HepG2 (cell line): ENCODE measurements at regions not wholly inside any gene's neighbourhood (a gene's known extent, or its start where the extent isn't known, plus 50 kb on each side); places are given as distances from the start of the nearest gene placed in this dataset.

ENCODE experiments used
- ARNT ChIP-seq: fragments of 450-650 bp; IDR thresholded peaks from 2 replicates; pipeline ENCODE4 v1.6.1; 2017
- CHD2 ChIP-seq: IDR thresholded peaks from 2 replicates; pipeline ENCODE4 v1.6.1; 2011; ENCODE audit warnings: low read depth, low read length, improper control_type of control experiment
- ETV6 ChIP-seq: sonication (generic); formaldehyde crosslinking; conservative IDR thresholded peaks from 2 replicates; pipeline ENCODE4 v1.4.0; 2020; ENCODE audit warnings: missing genetic modification reagents
- NFE2L1 ChIP-seq: sonication (generic); formaldehyde crosslinking; IDR thresholded peaks from 2 replicates; pipeline ENCODE4 v1.4.0; 2020; ENCODE audit warnings: missing genetic modification reagents, mild to moderate bottlenecking, borderline replicate concordance
- POLR2A ChIP-seq, 2 experiments: IDR thresholded peaks; 2 replicates each; pipeline ENCODE4 v1.6.1; 2011; ENCODE audit warnings: low read depth in 2 of 2, low read length in 2 of 2, mild to moderate bottlenecking in 1 of 2, moderate library complexity in 1 of 2; ENCODE audit not compliant: insufficient read depth in 1 of 2
- POLR2AphosphoS5 ChIP-seq: IDR thresholded peaks from 2 replicates; pipeline ENCODE4 v1.6.1; 2012; ENCODE audit warnings: low read depth, low read length
- TF ChIP-seq, protein P1 (sequence below): sonication (generic); formaldehyde crosslinking; IDR thresholded peaks from 2 replicates; pipeline ENCODE4 v1.8.0; 2022; ENCODE audit warnings: mild to moderate bottlenecking, missing genetic modification reagents, borderline replicate concordance
- TF ChIP-seq, protein P2 (sequence below): sonication (generic); formaldehyde crosslinking; IDR thresholded peaks from 2 replicates; pipeline ENCODE4 v1.9.0; 2021; ENCODE audit warnings: mild to moderate bottlenecking, missing genetic modification reagents
- TF ChIP-seq, protein P3 (sequence below): sonication (generic); formaldehyde crosslinking; IDR thresholded peaks from 2 replicates; pipeline ENCODE4 v1.5.0; 2020; ENCODE audit warnings: mild to moderate bottlenecking, missing genetic modification reagents, moderate library complexity

DNA sequence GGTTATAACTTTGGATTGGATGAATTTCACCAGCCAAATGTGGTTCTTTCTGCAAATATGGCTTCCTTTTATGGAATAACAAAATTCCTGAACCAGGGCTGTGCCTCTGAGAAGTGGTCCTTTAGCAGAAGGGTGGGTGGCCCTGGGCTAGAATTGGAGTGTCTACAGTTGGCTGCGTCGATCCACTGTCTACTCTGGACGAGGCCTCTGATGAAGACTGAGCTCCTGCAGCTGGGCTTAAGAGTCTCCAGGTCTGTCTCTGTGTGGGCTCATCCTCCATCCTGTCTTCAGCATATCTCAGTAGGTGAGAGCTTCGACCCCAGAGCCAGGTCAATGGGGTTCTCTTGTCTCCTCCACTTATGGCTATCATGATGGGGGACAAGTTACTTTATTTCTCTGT is 166.3 kb upstream of the PMEPA1 start:
- TF ChIP-seq, protein P1, sequence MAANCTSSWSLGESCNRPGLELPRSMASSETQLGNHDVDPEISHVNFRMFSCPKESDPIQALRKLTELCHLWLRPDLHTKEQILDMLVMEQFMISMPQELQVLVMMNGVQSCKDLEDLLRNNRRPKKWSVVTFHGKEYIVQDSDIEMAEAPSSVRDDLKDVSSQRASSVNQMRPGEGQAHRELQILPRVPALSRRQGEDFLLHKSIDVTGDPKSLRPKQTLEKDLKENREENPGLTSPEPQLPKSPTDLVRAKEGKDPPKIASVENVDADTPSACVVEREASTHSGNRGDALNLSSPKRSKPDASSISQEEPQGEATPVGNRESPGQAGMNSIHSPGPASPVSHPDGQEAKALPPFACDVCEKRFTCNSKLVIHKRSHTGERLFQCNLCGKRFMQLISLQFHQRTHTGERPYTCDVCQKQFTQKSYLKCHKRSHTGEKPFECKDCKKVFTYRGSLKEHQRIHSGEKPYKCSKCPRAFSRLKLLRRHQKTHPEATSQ = no peak
- TF ChIP-seq, protein P2, sequence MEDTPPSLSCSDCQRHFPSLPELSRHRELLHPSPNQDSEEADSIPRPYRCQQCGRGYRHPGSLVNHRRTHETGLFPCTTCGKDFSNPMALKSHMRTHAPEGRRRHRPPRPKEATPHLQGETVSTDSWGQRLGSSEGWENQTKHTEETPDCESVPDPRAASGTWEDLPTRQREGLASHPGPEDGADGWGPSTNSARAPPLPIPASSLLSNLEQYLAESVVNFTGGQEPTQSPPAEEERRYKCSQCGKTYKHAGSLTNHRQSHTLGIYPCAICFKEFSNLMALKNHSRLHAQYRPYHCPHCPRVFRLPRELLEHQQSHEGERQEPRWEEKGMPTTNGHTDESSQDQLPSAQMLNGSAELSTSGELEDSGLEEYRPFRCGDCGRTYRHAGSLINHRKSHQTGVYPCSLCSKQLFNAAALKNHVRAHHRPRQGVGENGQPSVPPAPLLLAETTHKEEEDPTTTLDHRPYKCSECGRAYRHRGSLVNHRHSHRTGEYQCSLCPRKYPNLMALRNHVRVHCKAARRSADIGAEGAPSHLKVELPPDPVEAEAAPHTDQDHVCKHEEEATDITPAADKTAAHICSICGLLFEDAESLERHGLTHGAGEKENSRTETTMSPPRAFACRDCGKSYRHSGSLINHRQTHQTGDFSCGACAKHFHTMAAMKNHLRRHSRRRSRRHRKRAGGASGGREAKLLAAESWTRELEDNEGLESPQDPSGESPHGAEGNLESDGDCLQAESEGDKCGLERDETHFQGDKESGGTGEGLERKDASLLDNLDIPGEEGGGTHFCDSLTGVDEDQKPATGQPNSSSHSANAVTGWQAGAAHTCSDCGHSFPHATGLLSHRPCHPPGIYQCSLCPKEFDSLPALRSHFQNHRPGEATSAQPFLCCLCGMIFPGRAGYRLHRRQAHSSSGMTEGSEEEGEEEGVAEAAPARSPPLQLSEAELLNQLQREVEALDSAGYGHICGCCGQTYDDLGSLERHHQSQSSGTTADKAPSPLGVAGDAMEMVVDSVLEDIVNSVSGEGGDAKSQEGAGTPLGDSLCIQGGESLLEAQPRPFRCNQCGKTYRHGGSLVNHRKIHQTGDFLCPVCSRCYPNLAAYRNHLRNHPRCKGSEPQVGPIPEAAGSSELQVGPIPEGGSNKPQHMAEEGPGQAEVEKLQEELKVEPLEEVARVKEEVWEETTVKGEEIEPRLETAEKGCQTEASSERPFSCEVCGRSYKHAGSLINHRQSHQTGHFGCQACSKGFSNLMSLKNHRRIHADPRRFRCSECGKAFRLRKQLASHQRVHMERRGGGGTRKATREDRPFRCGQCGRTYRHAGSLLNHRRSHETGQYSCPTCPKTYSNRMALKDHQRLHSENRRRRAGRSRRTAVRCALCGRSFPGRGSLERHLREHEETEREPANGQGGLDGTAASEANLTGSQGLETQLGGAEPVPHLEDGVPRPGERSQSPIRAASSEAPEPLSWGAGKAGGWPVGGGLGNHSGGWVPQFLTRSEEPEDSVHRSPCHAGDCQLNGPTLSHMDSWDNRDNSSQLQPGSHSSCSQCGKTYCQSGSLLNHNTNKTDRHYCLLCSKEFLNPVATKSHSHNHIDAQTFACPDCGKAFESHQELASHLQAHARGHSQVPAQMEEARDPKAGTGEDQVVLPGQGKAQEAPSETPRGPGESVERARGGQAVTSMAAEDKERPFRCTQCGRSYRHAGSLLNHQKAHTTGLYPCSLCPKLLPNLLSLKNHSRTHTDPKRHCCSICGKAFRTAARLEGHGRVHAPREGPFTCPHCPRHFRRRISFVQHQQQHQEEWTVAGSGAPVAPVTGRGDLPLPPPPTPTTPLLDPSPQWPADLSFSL (CRISPR knock-in tag) = no peak
- TF ChIP-seq POLR2AphosphoS5 (no peak), CHD2 (no peak), ARNT (no peak), NFE2L1 (no peak), POLR2A (IDR thresholded peaks at IDR 0.05; ENCODE audit: insufficient read depth in 1 of 2, low read depth in 2 of 2, low read length in 2 of 2) (no peak), ETV6 (CRISPR knock-in tag) (no peak)
- TF ChIP-seq, protein P3, sequence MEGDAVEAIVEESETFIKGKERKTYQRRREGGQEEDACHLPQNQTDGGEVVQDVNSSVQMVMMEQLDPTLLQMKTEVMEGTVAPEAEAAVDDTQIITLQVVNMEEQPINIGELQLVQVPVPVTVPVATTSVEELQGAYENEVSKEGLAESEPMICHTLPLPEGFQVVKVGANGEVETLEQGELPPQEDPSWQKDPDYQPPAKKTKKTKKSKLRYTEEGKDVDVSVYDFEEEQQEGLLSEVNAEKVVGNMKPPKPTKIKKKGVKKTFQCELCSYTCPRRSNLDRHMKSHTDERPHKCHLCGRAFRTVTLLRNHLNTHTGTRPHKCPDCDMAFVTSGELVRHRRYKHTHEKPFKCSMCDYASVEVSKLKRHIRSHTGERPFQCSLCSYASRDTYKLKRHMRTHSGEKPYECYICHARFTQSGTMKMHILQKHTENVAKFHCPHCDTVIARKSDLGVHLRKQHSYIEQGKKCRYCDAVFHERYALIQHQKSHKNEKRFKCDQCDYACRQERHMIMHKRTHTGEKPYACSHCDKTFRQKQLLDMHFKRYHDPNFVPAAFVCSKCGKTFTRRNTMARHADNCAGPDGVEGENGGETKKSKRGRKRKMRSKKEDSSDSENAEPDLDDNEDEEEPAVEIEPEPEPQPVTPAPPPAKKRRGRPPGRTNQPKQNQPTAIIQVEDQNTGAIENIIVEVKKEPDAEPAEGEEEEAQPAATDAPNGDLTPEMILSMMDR (CRISPR knock-in tag) = no peak
